ENCODE measurements at regions not wholly inside any gene's neighbourhood (a gene's known extent, or its start where the extent isn't known, plus 50 kb on each side); places are given as distances from the start of the nearest gene placed in this dataset.

DNA sequence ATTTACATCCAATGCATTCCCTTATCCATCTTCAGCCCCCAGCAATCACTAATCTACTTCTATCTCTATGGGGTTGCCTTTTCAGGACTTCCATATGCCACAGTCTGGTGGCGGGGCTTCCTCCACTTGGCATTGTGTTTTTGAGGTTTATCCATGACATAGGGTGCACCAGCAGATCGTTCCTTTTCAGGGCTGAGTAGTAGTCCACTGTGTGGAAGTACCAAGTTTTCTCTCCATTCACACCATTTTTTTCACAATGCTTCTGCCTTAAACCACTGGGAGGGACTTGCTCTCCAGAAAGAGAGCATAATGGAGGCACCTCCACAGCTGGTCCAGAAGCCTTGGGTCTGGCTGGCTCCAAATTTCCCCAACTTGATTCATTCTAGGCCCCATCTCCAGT is 144.0 kb upstream of the IQSEC1 start:
- Histone ChIP-seq H3K27me3 (ENCODE audit: low read depth, low read length) (peaks cover 48% of the 10 kb centered on the region), H2AFZ (ENCODE audit: low read depth, low read length) (no peak overlapping the region), H3K27ac (ENCODE audit: low read length) (no peak overlapping the region), H3K9me3 (ENCODE audit: insufficient read depth, low read length) (no peaks in the 10 kb centered on the region), H3K36me3 (replicated peaks; ENCODE audit: low read depth, low read length) (no peaks in the 10 kb centered on the region), H3K79me2 (ENCODE audit: low read length) (no peaks in the 10 kb centered on the region), H3K4me2 (ENCODE audit: low read length) (no peak overlapping the region), H4K20me1 (ENCODE audit: insufficient read depth, low read length) (no peaks in the 10 kb centered on the region), H3K4me3 (ENCODE audit: low read length) (no peak overlapping the region), H3K9ac (ENCODE audit: low read length) (no peak overlapping the region), H3K4me1 (ENCODE audit: low read length) (no peaks in the 10 kb centered on the region)
- TF ChIP-seq, protein P1, sequence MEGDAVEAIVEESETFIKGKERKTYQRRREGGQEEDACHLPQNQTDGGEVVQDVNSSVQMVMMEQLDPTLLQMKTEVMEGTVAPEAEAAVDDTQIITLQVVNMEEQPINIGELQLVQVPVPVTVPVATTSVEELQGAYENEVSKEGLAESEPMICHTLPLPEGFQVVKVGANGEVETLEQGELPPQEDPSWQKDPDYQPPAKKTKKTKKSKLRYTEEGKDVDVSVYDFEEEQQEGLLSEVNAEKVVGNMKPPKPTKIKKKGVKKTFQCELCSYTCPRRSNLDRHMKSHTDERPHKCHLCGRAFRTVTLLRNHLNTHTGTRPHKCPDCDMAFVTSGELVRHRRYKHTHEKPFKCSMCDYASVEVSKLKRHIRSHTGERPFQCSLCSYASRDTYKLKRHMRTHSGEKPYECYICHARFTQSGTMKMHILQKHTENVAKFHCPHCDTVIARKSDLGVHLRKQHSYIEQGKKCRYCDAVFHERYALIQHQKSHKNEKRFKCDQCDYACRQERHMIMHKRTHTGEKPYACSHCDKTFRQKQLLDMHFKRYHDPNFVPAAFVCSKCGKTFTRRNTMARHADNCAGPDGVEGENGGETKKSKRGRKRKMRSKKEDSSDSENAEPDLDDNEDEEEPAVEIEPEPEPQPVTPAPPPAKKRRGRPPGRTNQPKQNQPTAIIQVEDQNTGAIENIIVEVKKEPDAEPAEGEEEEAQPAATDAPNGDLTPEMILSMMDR (IDR thresholded peaks at IDR 0.05; ENCODE audit: low read depth, low read length) = no peak
- no peak for TF ChIP-seq EZH2phosphoT487 (IDR thresholded peaks at IDR 0.05; ENCODE audit: low read depth)

DNA sequence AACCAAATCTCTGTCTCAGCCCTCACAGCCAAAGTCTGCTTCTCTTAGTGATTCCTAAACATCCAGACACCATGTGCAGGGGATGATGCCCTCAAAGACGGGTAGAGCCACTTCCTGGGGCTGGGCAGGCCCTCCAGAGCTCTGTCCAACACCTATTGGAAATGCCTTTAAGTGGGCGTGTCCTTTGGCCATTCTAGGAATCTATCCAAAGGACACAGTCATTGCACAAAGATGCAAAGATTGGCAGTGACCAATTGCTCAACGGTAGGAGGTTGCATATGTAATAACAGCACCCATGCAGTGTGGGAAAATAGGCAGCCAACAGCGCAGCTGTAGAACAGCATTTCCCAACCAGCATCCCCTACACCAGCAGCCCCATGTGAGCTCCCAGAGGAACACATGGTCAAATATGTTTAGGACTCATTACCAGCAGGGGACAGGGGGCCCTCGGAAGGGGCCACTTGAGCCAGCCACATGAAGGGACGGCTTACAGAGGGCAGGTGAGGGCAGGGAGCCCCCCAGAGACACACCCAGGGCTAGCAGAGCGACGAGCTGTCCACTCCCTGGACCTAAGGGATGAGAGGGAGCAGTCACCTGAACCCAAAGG is 142.8 kb upstream of the IQSEC1 start:
- Histone ChIP-seq H3K9me3 (ENCODE audit: insufficient read depth, low read length) (no peaks in the 10 kb centered on the region), H3K27me3 (ENCODE audit: low read depth, low read length) (peaks cover 54% of the 10 kb centered on the region), H3K79me2 (ENCODE audit: low read length) (no peaks in the 10 kb centered on the region), H4K20me1 (ENCODE audit: insufficient read depth, low read length) (no peaks in the 10 kb centered on the region), H3K4me3 (ENCODE audit: low read length) (no peak overlapping the region), H3K9ac (ENCODE audit: low read length) (no peak overlapping the region), H3K4me1 (ENCODE audit: low read length) (no peaks in the 10 kb centered on the region), H3K27ac (ENCODE audit: low read length) (no peak overlapping the region), H3K4me2 (ENCODE audit: low read length) (no peak overlapping the region), H2AFZ (ENCODE audit: low read depth, low read length) (no peak overlapping the region), H3K36me3 (replicated peaks; ENCODE audit: low read depth, low read length) (no peaks in the 10 kb centered on the region)
- no peak for TF ChIP-seq EZH2phosphoT487 (IDR thresholded peaks at IDR 0.05; ENCODE audit: low read depth)
- TF ChIP-seq, protein P1 (IDR thresholded peaks at IDR 0.05; ENCODE audit: low read depth, low read length) = no peak

DNA sequence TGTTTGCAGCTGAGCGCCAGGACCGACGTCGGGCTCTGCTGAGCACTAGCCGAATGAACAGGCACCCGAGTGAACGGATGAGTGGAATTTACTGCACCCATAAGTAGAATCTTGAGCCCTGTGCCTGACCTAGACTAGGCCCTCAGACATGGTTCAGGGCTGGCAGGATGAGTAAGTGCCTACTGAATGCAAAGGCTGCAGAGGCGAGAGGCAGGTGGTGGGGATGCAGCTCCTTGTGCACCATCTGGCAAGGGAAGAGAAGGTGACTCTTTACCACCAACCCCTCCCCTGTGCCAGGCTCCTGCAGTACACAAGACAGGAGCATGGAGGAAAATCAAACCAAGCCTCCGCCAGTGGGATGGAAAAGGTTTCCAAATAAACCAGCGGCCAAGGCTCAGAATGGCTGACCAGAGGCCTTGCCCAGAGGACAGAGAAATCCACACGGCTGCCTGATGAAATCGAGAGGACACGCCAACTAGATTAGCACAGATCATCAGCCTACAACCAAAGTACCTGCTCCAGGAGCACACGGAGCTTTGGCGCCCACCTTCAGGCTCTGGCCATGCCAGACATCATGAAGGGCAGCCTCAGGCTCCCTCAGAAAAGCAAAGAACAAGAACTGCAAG is 141.7 kb upstream of the IQSEC1 start:
- no peak overlapping the region for H2AFZ ChIP-seq (ENCODE audit: low read depth, low read length)
- H3K4me2 ChIP-seq (ENCODE audit: low read length) = no peak overlapping the region
- no peak overlapping the region for H3K27ac ChIP-seq (ENCODE audit: low read length)
- H3K9ac ChIP-seq (ENCODE audit: low read length) = no peak overlapping the region
- no peak overlapping the region for H3K4me3 ChIP-seq (ENCODE audit: low read length)
- no peaks in the 10 kb centered on the region for H3K36me3 ChIP-seq (replicated peaks; ENCODE audit: low read depth, low read length)
- H3K79me2 ChIP-seq (ENCODE audit: low read length) = no peaks in the 10 kb centered on the region
- H3K27me3 ChIP-seq (ENCODE audit: low read depth, low read length) = peaks cover 55% of the 10 kb centered on the region
- TF ChIP-seq, protein P1 (IDR thresholded peaks at IDR 0.05; ENCODE audit: low read depth, low read length) = no peak
- no peak for TF ChIP-seq EZH2phosphoT487 (IDR thresholded peaks at IDR 0.05; ENCODE audit: low read depth)
- H3K9me3 ChIP-seq (ENCODE audit: insufficient read depth, low read length) = no peaks in the 10 kb centered on the region
- no peaks in the 10 kb centered on the region for H3K4me1 ChIP-seq (ENCODE audit: low read length)
- no peaks in the 10 kb centered on the region for H4K20me1 ChIP-seq (ENCODE audit: insufficient read depth, low read length)

DNA sequence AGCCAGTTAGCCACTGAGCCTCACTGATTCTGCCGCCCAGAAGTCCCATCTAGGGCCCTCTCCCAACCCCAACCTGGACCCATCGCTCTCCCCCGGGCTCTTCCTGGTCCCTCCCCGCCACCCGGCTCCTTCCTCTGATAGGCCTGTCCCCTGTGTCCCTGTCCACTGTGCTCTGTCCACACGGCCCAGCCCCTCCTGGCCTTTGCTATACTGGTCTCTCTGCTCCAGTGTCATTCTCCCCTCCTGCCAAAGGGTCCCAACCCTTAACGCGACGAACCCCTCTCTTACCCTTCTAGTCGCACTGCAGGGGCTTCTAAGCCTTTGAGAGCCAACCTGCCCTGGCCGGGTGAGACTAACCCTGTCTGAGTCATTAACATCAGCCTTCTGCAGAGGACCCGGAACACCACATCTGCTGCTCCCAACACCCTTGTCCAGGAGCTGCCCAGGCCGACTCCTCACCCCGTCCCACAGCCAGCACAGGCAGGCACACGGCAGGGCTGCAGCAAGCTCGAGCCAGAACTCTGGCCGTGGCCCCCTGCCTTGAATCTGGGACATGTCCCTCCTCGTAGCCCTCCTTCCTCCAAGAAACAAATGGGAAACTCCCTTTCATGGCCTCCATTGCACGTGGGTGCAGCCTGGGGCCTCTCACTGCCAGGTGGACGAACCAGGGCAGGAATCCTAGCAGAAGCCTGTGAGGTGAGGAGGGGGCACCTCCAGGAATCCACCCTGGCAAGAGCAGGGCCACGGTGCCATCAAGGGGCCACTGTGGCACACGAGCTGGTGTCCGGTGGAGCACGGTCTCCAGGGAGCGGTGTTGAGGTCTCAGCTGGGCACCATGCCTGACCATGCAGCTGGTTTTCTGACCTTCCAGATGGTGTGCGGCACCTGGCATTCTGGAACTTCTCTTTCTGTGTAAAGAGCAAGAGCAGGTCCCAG is 140.9 kb upstream of the IQSEC1 start:
- no peaks in the 10 kb centered on the region for H4K20me1 ChIP-seq (ENCODE audit: insufficient read depth, low read length)
- H3K9me3 ChIP-seq (ENCODE audit: insufficient read depth, low read length) = no peaks in the 10 kb centered on the region
- H3K27ac ChIP-seq (ENCODE audit: low read length) = no peak overlapping the region
- H3K4me2 ChIP-seq (ENCODE audit: low read length) = no peak overlapping the region
- H2AFZ ChIP-seq (ENCODE audit: low read depth, low read length) = no peak overlapping the region
- no peak overlapping the region for H3K4me3 ChIP-seq (ENCODE audit: low read length)
- H3K79me2 ChIP-seq (ENCODE audit: low read length) = no peaks in the 10 kb centered on the region
- no peaks in the 10 kb centered on the region for H3K4me1 ChIP-seq (ENCODE audit: low read length)
- TF ChIP-seq EZH2phosphoT487 (IDR thresholded peaks at IDR 0.05; ENCODE audit: low read depth) = no peak
- TF ChIP-seq, protein P1 (IDR thresholded peaks at IDR 0.05; ENCODE audit: low read depth, low read length) = no peak
- H3K27me3 ChIP-seq (ENCODE audit: low read depth, low read length) = peaks cover 63% of the 10 kb centered on the region
- no peaks in the 10 kb centered on the region for H3K36me3 ChIP-seq (replicated peaks; ENCODE audit: low read depth, low read length)
- H3K9ac ChIP-seq (ENCODE audit: low read length) = no peak overlapping the region
